WTC11 (cell line): ENCODE measurements at regions not wholly inside any gene's neighbourhood (a gene's known extent, or its start where the extent isn't known, plus 50 kb on each side); places are given as distances from the start of the nearest gene placed in this dataset.

Experiments used
- ATAC-seq: fragments of 200-7000 bp; cut with Tn5 transposase; 2 replicates; pipeline ENCODE4 v1.10.0; 2021; ENCODE audit warnings: mild to moderate bottlenecking, moderate library complexity
- CTCF ChIA-PET: fragments of 300-600 bp; sonication (Branson Sonifier 250); formaldehyde crosslinking; loops from one replicate; lab custom pipeline; 2021; ENCODE audit warnings: antibody characterized with exemption; lab: Charles Lee
- POLR2A ChIA-PET: fragments of 350-600 bp; sonication (Branson Sonifier 250); formaldehyde crosslinking; loops from one replicate; lab custom pipeline; 2021; ENCODE audit warnings: antibody characterized with exemption; lab: Charles Lee
- DNase-seq: peaks from one replicate; pipeline ENCODE4 v3.0.0; 2021; ENCODE audit warnings: low spot score
- H3K27ac Mint-ChIP-seq: 2 replicates; pipeline ENCODE4 v1.8.0; 2021; ENCODE audit warnings: mixed read lengths
- H3K27me3 Mint-ChIP-seq: 2 replicates; pipeline ENCODE4 v1.8.0; 2021; ENCODE audit warnings: low read depth, mild to moderate bottlenecking, moderate library complexity, mixed read lengths
- H3K36me3 Mint-ChIP-seq: 2 replicates; pipeline ENCODE4 v1.8.0; 2021; ENCODE audit warnings: mixed read lengths
- H3K4me1 Mint-ChIP-seq: 2 replicates; pipeline ENCODE4 v1.8.0; 2022; ENCODE audit warnings: mixed read lengths
- H3K4me3 Mint-ChIP-seq: 2 replicates; pipeline ENCODE4 v1.8.0; 2021; ENCODE audit warnings: mild to moderate bottlenecking, moderate library complexity, mixed read lengths
- H3K9me3 Mint-ChIP-seq: 2 replicates; pipeline ENCODE4 v1.8.0; 2021; ENCODE audit warnings: mixed read lengths
- ARID4B ChIP-seq: sonication (generic); formaldehyde crosslinking; IDR thresholded peaks from 2 replicates; pipeline ENCODE4 v1.8.0; 2023; ENCODE audit warnings: missing genetic modification reagents, mild to moderate bottlenecking, borderline replicate concordance
- ATF3 ChIP-seq: sonication (generic); formaldehyde crosslinking; conservative IDR thresholded peaks from 2 replicates; pipeline ENCODE4 v1.8.1; 2022; ENCODE audit warnings: mild to moderate bottlenecking, missing genetic modification reagents
- CDX4 ChIP-seq: fragments of 250-450 bp; sonication (Bioruptor Pico); IDR thresholded peaks from 2 replicates; pipeline ENCODE4 v1.9.0; 2021; ENCODE audit warnings: moderate library complexity, mild to moderate bottlenecking, inconsistent platforms, borderline replicate concordance
- ERG ChIP-seq: fragments of 250-450 bp; sonication (Bioruptor Pico); IDR thresholded peaks from 2 replicates; pipeline ENCODE4 v1.8.0; 2021; ENCODE audit warnings: mild to moderate bottlenecking
- JUN ChIP-seq: sonication (generic); formaldehyde crosslinking; IDR thresholded peaks from 2 replicates; pipeline ENCODE4 v1.8.0; 2023; ENCODE audit warnings: mild to moderate bottlenecking, missing genetic modification reagents
- KAT7 ChIP-seq: sonication (generic); formaldehyde crosslinking; IDR thresholded peaks from 2 replicates; pipeline ENCODE4 v1.8.1; 2023; ENCODE audit warnings: missing genetic modification reagents, mild to moderate bottlenecking, borderline replicate concordance
- NFATC4 ChIP-seq: fragments of 250-450 bp; sonication (Bioruptor Pico); IDR thresholded peaks from 2 replicates; pipeline ENCODE4 v1.9.0; 2021; ENCODE audit warnings: mild to moderate bottlenecking
- NFE2L1 ChIP-seq: sonication (generic); formaldehyde crosslinking; IDR thresholded peaks from 2 replicates; pipeline ENCODE4 v1.8.1; 2023; ENCODE audit warnings: missing genetic modification reagents
- NR2C2 ChIP-seq: sonication (generic); formaldehyde crosslinking; IDR thresholded peaks from 2 replicates; pipeline ENCODE4 v1.8.0; 2022; ENCODE audit warnings: mild to moderate bottlenecking, missing genetic modification reagents
- PRRX2 ChIP-seq: fragments of 250-450 bp; sonication (Bioruptor Pico); IDR thresholded peaks from 2 replicates; pipeline ENCODE4 v1.8.0; 2021; ENCODE audit warnings: mild to moderate bottlenecking
- SMAD4 ChIP-seq: sonication (generic); formaldehyde crosslinking; IDR thresholded peaks from 2 replicates; pipeline ENCODE4 v1.8.0; 2022; ENCODE audit warnings: mild to moderate bottlenecking, missing genetic modification reagents
- ZBTB43 ChIP-seq: sonication (generic); formaldehyde crosslinking; IDR thresholded peaks from 2 replicates; pipeline ENCODE4 v1.8.1; 2023; ENCODE audit warnings: mild to moderate bottlenecking, missing genetic modification reagents
- ZNF121 ChIP-seq: sonication (generic); formaldehyde crosslinking; IDR thresholded peaks from 2 replicates; pipeline ENCODE4 v1.8.0; 2023; ENCODE audit warnings: missing genetic modification reagents
- ZNF138 ChIP-seq: sonication (generic); formaldehyde crosslinking; conservative IDR thresholded peaks from 2 replicates; pipeline ENCODE4 v1.8.1; 2022; ENCODE audit warnings: mild to moderate bottlenecking, moderate library complexity, missing genetic modification reagents
- ZNF263 ChIP-seq: sonication (generic); formaldehyde crosslinking; IDR thresholded peaks from 2 replicates; pipeline ENCODE4 v1.8.1; 2022; ENCODE audit warnings: low read depth, mild to moderate bottlenecking, moderate library complexity, missing genetic modification reagents
- ZNF396 ChIP-seq: fragments of 250-450 bp; sonication (Bioruptor Pico); IDR thresholded peaks from 2 replicates; pipeline ENCODE4 v1.8.0; 2021; ENCODE audit warnings: mild to moderate bottlenecking, moderate library complexity, borderline replicate concordance
- ZNF512 ChIP-seq: sonication (generic); formaldehyde crosslinking; IDR thresholded peaks from 2 replicates; pipeline ENCODE4 v1.8.1; 2022; ENCODE audit warnings: missing genetic modification reagents, borderline replicate concordance
- ZNF532 ChIP-seq: fragments of 250-450 bp; sonication (Bioruptor Pico); IDR thresholded peaks from 2 replicates; pipeline ENCODE4 v1.9.0; 2021; ENCODE audit warnings: mild to moderate bottlenecking, borderline replicate concordance

- no peak for DNase-seq
- Mint-ChIP-seq H3K4me3 (no peak overlapping the region), H3K4me1 (no peaks in the 10 kb centered on the region), H3K9me3 (no peaks in the 10 kb centered on the region), H3K27ac (no peak overlapping the region), H3K36me3 (no peaks in the 10 kb centered on the region), H3K27me3 (peaks cover 8% of the 10 kb centered on the region)
- ATAC-seq, result no peak
- POLR2A ChIA-PET, result no interaction called here
- TF ChIP-seq NFE2L1 (CRISPR knock-in tag), result no peak
- no peak for TF ChIP-seq KAT7 (CRISPR knock-in tag)
- TF ChIP-seq ZNF532 (CRISPR knock-in tag), result no peak
- TF ChIP-seq NFATC4, result no peak
- no peak for TF ChIP-seq CDX4 (CRISPR knock-in tag)
- TF ChIP-seq ZNF121 (CRISPR knock-in tag), result no peak
- TF ChIP-seq PRRX2, result no peak
- no peak for TF ChIP-seq NR2C2 (CRISPR knock-in tag)
- TF ChIP-seq ZNF263, result no peak
- TF ChIP-seq ARID4B (CRISPR knock-in tag), result no peak
- TF ChIP-seq ERG, result no peak
- no peak for TF ChIP-seq ZNF512 (CRISPR knock-in tag)
- TF ChIP-seq ZBTB43 (CRISPR knock-in tag), result no peak
- TF ChIP-seq ZNF138 (CRISPR knock-in tag), result no peak
- TF ChIP-seq ATF3 (CRISPR knock-in tag), result no peak
- TF ChIP-seq ZNF396 (CRISPR knock-in tag), result no peak
- no peak for TF ChIP-seq SMAD4 (CRISPR knock-in tag)
- TF ChIP-seq JUN (CRISPR knock-in tag), result no peak
- CTCF ChIA-PET, result interaction anchor here (1.2 to 2.2 kb wide), 5 partner anchors 10 to 195 kb away, joined by 3 to 10 read pairs (median 4); no protein-coding TSS in a partner anchor
Observed at GRCh38 chr1:36669262-36669661, 186.5 kb upstream of the CSF3R start.
